ENCODE measurements at regions not wholly inside any gene's neighbourhood (a gene's known extent, or its start where the extent isn't known, plus 50 kb on each side); places are given as distances from the start of the nearest gene placed in this dataset.

DNA sequence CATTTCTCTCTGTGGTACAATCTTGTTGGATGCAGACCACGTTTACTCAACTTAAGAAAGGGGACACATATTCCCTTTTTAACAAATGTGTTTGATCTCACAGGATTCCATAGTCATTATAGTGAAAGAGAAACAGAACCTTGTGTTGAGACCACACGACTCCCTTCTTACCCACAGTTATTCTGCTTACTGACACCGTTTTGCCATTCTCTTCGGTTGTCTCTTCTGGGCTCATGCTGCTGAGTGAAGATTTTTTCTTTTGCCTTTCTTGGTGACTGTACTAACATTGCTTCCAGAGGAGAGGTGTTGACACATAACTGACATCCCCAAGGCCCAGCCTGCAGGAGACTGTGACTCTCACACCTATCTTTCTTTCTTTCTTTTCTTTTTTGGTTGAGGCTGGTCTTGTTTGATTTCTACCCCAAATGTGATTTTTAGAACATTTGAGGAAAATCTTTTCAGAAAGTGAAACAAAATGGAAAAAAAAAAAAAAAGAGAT is 61.2 kb upstream of the OTOGL start:
- CTCF ChIA-PET, result no interaction called here
- Histone ChIP-seq H3K4me3 (ENCODE audit: low read depth, low read length) (no peak overlapping the region), H3K36me3 (ENCODE audit: control insufficient read depth, insufficient read depth, low read length) (no peaks in the 10 kb centered on the region), H3K27me3 (ENCODE audit: control insufficient read depth, insufficient read depth, low read length) (no peaks in the 10 kb centered on the region)
- DNase-seq (ENCODE audit: low read depth), result no peak
- TF ChIP-seq, protein P1, sequence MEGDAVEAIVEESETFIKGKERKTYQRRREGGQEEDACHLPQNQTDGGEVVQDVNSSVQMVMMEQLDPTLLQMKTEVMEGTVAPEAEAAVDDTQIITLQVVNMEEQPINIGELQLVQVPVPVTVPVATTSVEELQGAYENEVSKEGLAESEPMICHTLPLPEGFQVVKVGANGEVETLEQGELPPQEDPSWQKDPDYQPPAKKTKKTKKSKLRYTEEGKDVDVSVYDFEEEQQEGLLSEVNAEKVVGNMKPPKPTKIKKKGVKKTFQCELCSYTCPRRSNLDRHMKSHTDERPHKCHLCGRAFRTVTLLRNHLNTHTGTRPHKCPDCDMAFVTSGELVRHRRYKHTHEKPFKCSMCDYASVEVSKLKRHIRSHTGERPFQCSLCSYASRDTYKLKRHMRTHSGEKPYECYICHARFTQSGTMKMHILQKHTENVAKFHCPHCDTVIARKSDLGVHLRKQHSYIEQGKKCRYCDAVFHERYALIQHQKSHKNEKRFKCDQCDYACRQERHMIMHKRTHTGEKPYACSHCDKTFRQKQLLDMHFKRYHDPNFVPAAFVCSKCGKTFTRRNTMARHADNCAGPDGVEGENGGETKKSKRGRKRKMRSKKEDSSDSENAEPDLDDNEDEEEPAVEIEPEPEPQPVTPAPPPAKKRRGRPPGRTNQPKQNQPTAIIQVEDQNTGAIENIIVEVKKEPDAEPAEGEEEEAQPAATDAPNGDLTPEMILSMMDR (IDR thresholded peaks at IDR 0.05; ENCODE audit: insufficient read depth, low read depth, low read length), result no peak
- POLR2A ChIA-PET, result no interaction called here

DNA sequence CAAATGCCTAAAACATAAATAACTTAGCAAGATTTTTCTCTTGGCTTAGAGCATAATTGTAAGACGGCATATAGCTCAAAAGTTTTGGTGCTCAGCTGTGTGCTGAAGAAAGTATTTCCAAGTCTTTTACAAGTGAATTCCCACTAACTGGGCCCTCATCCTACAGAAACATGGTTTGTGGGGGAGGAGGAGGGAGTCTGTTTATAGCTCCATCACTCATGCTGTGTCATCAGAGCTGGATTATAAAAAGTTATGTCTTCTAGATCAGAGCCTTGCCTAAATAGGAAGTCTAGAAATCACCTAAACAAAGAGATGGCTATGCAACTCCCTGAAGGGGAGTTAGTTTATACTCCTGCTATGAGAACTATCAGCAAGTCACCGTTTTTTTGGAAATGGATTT is 65.9 kb upstream of the OTOGL start:
- POLR2A ChIA-PET, result no interaction called here
- no peak overlapping the region for H3K4me3 ChIP-seq (ENCODE audit: low read depth, low read length)
- H3K27me3 ChIP-seq (ENCODE audit: control insufficient read depth, insufficient read depth, low read length), result no peaks in the 10 kb centered on the region
- CTCF ChIA-PET, result no interaction called here
- no peaks in the 10 kb centered on the region for H3K36me3 ChIP-seq (ENCODE audit: control insufficient read depth, insufficient read depth, low read length)
- peak; percentile 46 for DNase-seq (ENCODE audit: low read depth)
- TF ChIP-seq, protein P1 (IDR thresholded peaks at IDR 0.05; ENCODE audit: insufficient read depth, low read depth, low read length), result no peak

DNA sequence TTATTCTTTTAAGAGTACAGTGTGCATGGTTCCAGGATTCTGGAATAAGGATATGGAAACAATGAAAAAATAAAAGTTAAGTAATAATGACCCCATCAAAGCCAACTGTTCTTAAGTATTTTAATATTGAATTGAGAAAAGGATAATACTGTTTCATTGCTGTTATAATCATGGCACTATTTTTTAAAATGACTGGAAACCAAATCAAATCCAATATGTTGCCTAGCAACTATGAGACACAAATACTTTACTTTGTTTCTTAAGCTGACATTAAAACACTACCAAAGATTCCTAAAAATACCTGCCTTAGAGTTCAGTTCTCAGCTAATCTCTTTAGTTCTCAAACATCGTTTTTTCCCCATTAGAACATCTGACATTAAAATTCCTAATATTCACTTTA is 66.4 kb upstream of the OTOGL start:
- ChIA-PET POLR2A (no interaction called here), CTCF (interaction anchor here (0.6 kb wide), 1 partner anchor 460 kb away, joined by 4 read pairs; no protein-coding TSS in a partner anchor)
- H3K27me3 ChIP-seq (ENCODE audit: control insufficient read depth, insufficient read depth, low read length), result no peaks in the 10 kb centered on the region
- TF ChIP-seq, protein P1 (IDR thresholded peaks at IDR 0.05; ENCODE audit: insufficient read depth, low read depth, low read length), result no peak
- no peaks in the 10 kb centered on the region for H3K36me3 ChIP-seq (ENCODE audit: control insufficient read depth, insufficient read depth, low read length)
- H3K4me3 ChIP-seq (ENCODE audit: low read depth, low read length), result no peak overlapping the region
- no peak for DNase-seq (ENCODE audit: low read depth)

DNA sequence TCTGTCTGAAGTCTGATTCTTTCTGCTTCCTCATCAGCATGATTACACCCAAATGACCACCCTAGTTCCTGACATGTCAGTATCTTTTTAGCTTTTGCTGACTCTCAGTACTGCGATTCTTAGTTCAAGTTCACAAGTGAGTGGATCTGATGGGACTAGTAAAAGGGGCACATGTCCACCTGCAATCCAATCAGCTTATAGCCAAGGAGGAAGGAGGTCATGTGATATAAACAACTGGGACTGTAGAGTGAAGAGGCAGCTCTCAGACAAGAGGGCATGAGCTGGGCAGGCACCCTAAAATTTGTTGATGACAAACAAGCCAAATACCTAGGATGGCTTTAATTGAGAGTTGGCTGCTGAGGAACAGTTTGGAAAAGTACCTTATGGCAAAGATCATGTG is 68.1 kb upstream of the OTOGL start:
- ChIA-PET POLR2A (no interaction called here), CTCF (interaction anchor here (0.8 to 1.3 kb wide), 3 partner anchors 15 to 18 kb away, joined by 3 to 7 read pairs (median 5); no protein-coding TSS in a partner anchor)
- H3K4me3 ChIP-seq (ENCODE audit: low read depth, low read length), result no peak overlapping the region
- no peak for DNase-seq (ENCODE audit: low read depth)
- no peaks in the 10 kb centered on the region for H3K27me3 ChIP-seq (ENCODE audit: control insufficient read depth, insufficient read depth, low read length)
- H3K36me3 ChIP-seq (ENCODE audit: control insufficient read depth, insufficient read depth, low read length), result no peaks in the 10 kb centered on the region; the same call in 1 of the 2 replicates
- TF ChIP-seq, protein P1 (IDR thresholded peaks at IDR 0.05; ENCODE audit: insufficient read depth, low read depth, low read length), result no peak

DNA sequence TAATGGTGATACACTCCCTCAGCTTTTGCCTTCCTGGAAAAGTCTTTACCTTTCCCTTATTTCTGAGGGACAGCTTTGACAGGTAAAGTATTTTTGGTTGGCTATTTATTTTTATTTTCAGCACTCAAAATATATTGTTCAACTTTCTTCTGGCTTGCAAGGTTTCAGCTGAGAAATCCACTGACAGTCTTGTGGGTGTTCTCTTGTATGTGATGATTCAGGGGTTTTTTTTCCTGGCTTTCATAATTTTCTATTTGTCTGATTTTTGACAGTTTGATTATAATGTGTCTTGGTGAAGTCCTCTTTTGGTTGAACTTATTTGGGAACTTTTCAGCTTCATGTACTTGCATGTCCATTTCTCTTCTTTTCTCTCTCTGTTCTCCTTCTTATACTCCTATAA is 73.7 kb upstream of the OTOGL start:
- H3K27me3 ChIP-seq (ENCODE audit: control insufficient read depth, insufficient read depth, low read length), result no peaks in the 10 kb centered on the region
- no peaks in the 10 kb centered on the region; the same call in 1 of the 2 replicates for H3K36me3 ChIP-seq (ENCODE audit: control insufficient read depth, insufficient read depth, low read length)
- POLR2A ChIA-PET, result no interaction called here
- TF ChIP-seq, protein P1 (IDR thresholded peaks at IDR 0.05; ENCODE audit: insufficient read depth, low read depth, low read length), result no peak
- CTCF ChIA-PET, result interaction anchor here (0.6 kb wide), 1 partner anchor 17 kb away, joined by 3 read pairs; no protein-coding TSS in a partner anchor
- DNase-seq (ENCODE audit: low read depth), result no peak
- H3K4me3 ChIP-seq (ENCODE audit: low read depth, low read length), result no peak overlapping the region
